ENCODE measurements at regions not wholly inside any gene's neighbourhood (a gene's known extent, or its start where the extent isn't known, plus 50 kb on each side); places are given as distances from the start of the nearest gene placed in this dataset.
A peak's percentile ranks its signal among the peaks of the same experiment; 100 is the strongest.

- in situ Hi-C loops (cut with MboI; ENCODE audit: low pct_ligation_motif_present in 1 of 4, low pct_unique_long_range_greater_than_20kb in 1 of 4, low sequenced_read_pairs in 3 of 4) = no loop called here
- Histone ChIP-seq H3K27me3 (no peaks in the 10 kb centered on the region), H3K36me3 (no peaks in the 10 kb centered on the region), H3K9me3 (no peaks in the 10 kb centered on the region), H3K27ac (peak overlapping the region; percentile 83 to 85 (median 84)), H3K4me3 (peak overlapping the region in 3 of 4 donors; percentile 14 to 41 (median 21)), H3K4me1 (peaks cover 12 to 42% (median 29%) of the 10 kb centered on the region in 4 donors)
- peak; percentile 14 for DNase-seq
- intact Hi-C loops (cut with DNase I; ENCODE audit: low total_unique reads) = no loop called here
- no peak for TF ChIP-seq POLR2A (IDR thresholded peaks at IDR 0.05)
- no peak for TF ChIP-seq EP300 (IDR thresholded peaks at IDR 0.05; ENCODE audit: low read depth)
- no peak for TF ChIP-seq CTCF (IDR thresholded peaks at IDR 0.05)
- no peak for TF ChIP-seq POLR2AphosphoS5 (IDR thresholded peaks at IDR 0.05)
- WGBS, 2 donors (ENCODE audit: low coverage in 1 of 2) = 38% methylated on average over 4 of the region's 4 CpGs
Measured at GRCh38 chr13:50511877-50512341, 331.6 kb downstream of the DLEU7 start.

- peak overlapping the region in 3 of 4 donors; percentile 14 to 41 (median 21) for H3K4me3 ChIP-seq
- WGBS, 2 donors (ENCODE audit: low coverage in 1 of 2) = 1 to 6% methylated on average over 12 of the region's 12 CpGs
- intact Hi-C loops (cut with DNase I; ENCODE audit: low total_unique reads) = no loop called here
Measured at GRCh38 chr13:50512474-50513299, 330.8 kb downstream of the DLEU7 start.

DNA sequence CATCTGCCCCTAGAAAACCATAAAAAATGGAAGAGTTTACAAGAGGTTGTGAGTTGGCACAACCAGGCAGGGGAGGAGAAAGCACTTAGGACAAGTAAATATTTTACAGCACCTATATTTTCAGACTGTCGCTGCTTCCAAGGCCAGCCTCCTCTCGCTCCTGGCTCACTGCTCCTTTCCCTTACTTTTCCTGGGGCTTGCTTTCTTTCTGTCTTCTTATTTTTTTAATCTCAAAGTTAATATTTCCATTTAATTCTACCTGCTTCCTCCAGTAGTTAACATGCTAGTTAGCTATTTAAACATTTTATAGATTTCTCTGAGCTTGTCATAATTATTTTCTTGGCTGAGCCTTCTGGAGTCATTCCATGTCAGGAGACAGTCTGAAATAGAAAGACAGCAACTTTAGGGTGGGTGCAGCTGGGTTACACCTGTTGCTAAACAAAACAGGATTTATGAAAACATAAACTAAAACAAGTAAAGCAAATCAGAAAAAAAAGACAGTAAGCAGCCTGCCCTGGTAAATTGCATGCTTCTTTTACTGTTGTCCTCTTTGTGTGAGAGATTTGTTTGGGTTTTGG is 330.1 kb downstream of the DLEU7 start:
- Histone ChIP-seq H3K27me3 (no peaks in the 10 kb centered on the region), H3K4me3 (peak overlapping the region in 1 of 4 donors; percentile 41), H3K27ac (peak overlapping the region; percentile 83 to 85 (median 84)), H3K4me1 (peaks cover 12 to 42% (median 29%) of the 10 kb centered on the region in 4 donors), H3K36me3 (no peaks in the 10 kb centered on the region), H3K9me3 (no peaks in the 10 kb centered on the region)
- intact Hi-C loops (cut with DNase I; ENCODE audit: low total_unique reads) (no loop called here), in situ Hi-C loops (cut with MboI; ENCODE audit: low pct_ligation_motif_present in 1 of 4, low pct_unique_long_range_greater_than_20kb in 1 of 4, low sequenced_read_pairs in 3 of 4) (no loop called here)
- TF ChIP-seq CTCF (IDR thresholded peaks at IDR 0.05) = no peak
- peak in 1 of 3 donors; percentile 16 for TF ChIP-seq POLR2AphosphoS5 (IDR thresholded peaks at IDR 0.05)
- 34 to 39% methylated on average over 2 of the region's 2 CpGs for WGBS, 2 donors (ENCODE audit: low coverage in 1 of 2)
- DNase-seq = peak; percentile 60

More at GRCh38 chr13:50512474-50513299, 330.8 kb downstream of the DLEU7 start:
- H3K27me3 ChIP-seq = no peaks in the 10 kb centered on the region
- DNase-seq = peak; percentile 75
- peaks cover 12 to 42% (median 29%) of the 10 kb centered on the region in 4 donors for H3K4me1 ChIP-seq
- TF ChIP-seq POLR2AphosphoS5 (IDR thresholded peaks at IDR 0.05) (peak in 1 of 3 donors; percentile 23), CTCF (IDR thresholded peaks at IDR 0.05) (no peak)
- peak overlapping the region; percentile 83 to 85 (median 84) for H3K27ac ChIP-seq
- H3K36me3 ChIP-seq = no peaks in the 10 kb centered on the region
- in situ Hi-C loops (cut with MboI; ENCODE audit: low pct_ligation_motif_present in 1 of 4, low pct_unique_long_range_greater_than_20kb in 1 of 4, low sequenced_read_pairs in 3 of 4) = no loop called here
- no peaks in the 10 kb centered on the region for H3K9me3 ChIP-seq

DNA sequence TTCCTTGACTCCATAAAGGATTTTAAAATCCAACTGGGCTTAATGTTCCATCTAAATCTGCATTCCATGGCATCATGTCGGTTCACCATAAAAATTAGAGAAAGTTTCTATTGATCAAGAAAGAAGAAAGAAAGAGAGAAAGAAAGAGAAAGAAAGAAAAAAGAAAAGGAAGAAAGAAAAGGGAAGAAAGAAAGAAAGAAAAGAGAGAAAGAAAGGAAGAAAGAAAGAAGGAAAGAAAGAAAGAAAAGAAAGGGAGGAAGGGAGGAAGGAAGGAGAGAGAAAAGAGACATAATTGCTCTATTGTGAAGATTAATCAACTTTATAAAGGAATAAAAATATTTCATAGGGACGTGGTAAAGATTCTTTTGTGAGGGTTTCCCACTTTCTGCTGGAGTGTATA is 329.2 kb downstream of the DLEU7 start:
- intact Hi-C loops (cut with DNase I; ENCODE audit: low total_unique reads) = no loop called here
- Histone ChIP-seq H3K27me3 (no peaks in the 10 kb centered on the region), H3K27ac (peak overlapping the region; percentile 83 to 85 (median 84)), H3K4me3 (no peak overlapping the region), H3K9me3 (no peaks in the 10 kb centered on the region), H3K4me1 (peaks cover 12 to 42% (median 29%) of the 10 kb centered on the region in 4 donors), H3K36me3 (no peaks in the 10 kb centered on the region)
- in situ Hi-C loops (cut with MboI; ENCODE audit: low pct_ligation_motif_present in 1 of 4, low pct_unique_long_range_greater_than_20kb in 1 of 4, low sequenced_read_pairs in 3 of 4) = no loop called here
- no peak for TF ChIP-seq CTCF (IDR thresholded peaks at IDR 0.05)
- TF ChIP-seq POLR2A (IDR thresholded peaks at IDR 0.05) = no peak
- TF ChIP-seq EP300 (IDR thresholded peaks at IDR 0.05; ENCODE audit: low read depth) = no peak
- TF ChIP-seq POLR2AphosphoS5 (IDR thresholded peaks at IDR 0.05) = no peak
- WGBS, 2 donors (ENCODE audit: low coverage in 1 of 2) = 69 to 86% methylated on average over 1 to 2 of the region's 2 CpGs
- DNase-seq = no peak

All from transverse colon (tissue), 4 donors.